Activated T-cell treated with anti-CD3 and anti-CD28 coated beads, Interleukin-2, amount 50 U/mL, for 4 hours (primary cell): ENCODE measurements at regions not wholly inside any gene's neighbourhood (a gene's known extent, or its start where the extent isn't known, plus 50 kb on each side); places are given as distances from the start of the nearest gene placed in this dataset.
"Not testable (repeated sequence)": the region's sequence is repeated elsewhere in the genome, so short reads cannot be mapped to it uniquely, and the experiment has no call there.

Experiments used
- ATAC-seq, 2 donors: fragments of 200-7000 bp; cut with Tn5 transposase; one replicate each; pipeline ENCODE4 v1.10.0; 2021
- DNase-seq: peaks from one replicate; pipeline ENCODE4 v3.0.0-alpha.2; 2020
- H3K27me3 Mint-ChIP-seq: one replicate; pipeline ENCODE4 v1.8.0; 2021; ENCODE audit warnings: low read depth, mixed read lengths
- H3K36me3 Mint-ChIP-seq: one replicate; pipeline ENCODE4 v1.8.0; 2022; ENCODE audit warnings: mixed read lengths; ENCODE audit not compliant: insufficient read depth
- H3K4me1 Mint-ChIP-seq: one replicate; pipeline ENCODE4 v1.8.0; 2021; ENCODE audit warnings: low read depth, mixed read lengths
- H3K4me3 Mint-ChIP-seq: one replicate; pipeline ENCODE4 v1.8.0; 2021; ENCODE audit warnings: mild to moderate bottlenecking, moderate library complexity, mixed read lengths
- H3K9me3 Mint-ChIP-seq: one replicate; pipeline ENCODE4 v1.8.0; 2021; ENCODE audit warnings: mixed read lengths

DNA sequence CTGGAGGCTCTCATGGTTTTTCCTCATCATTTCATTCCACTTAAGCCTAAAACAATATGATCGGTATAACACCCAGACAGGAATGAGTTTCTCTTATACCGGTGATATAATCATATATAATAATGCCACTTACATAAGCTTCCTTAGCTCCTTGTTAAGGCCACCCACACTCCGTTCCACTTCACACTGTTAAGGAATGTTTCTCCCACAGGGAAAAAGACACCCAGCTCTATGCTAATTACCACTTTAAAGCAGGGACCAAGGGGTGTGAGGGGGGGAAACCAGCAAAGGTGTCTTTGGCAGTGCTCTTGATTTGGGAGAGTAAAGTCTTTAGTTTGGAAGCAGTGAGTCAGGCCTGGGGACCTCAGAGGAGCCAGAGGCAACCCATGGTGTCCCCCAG is 245.4 kb downstream of the NPIPA7 start:
- not testable (repeated sequence) for H3K4me3 Mint-ChIP-seq, DNase-seq, ATAC-seq, H3K4me1 Mint-ChIP-seq, H3K9me3 Mint-ChIP-seq, H3K36me3 Mint-ChIP-seq, H3K27me3 Mint-ChIP-seq

- H3K4me1 Mint-ChIP-seq, ATAC-seq, H3K9me3 Mint-ChIP-seq, H3K27me3 Mint-ChIP-seq, DNase-seq, H3K36me3 Mint-ChIP-seq, H3K4me3 Mint-ChIP-seq: not testable (repeated sequence)
Observed at GRCh38 chr16:16625140-16625539, 246.2 kb downstream of the NPIPA7 start.

DNA sequence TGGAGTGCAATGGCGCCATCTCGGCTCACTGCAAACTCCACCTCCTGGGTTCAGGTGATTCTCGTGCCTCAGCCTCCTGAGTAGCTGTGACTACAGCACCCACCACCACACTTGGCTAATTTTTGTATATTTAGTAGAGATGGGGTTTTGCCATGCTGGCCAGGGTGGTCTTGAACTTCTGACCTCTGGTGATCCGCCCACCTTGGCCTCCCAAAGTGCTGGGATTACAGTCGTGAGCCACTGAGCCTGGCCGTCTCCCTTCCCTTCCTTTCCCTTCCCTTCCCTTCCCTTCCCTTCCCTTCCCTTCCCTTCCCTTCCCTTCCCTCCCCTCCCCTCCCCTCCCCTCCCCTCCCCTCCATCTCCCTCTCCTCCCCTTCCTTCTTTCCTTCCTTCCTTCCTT is 248.9 kb downstream of the NPIPA7 start:
- H3K9me3 Mint-ChIP-seq, H3K4me3 Mint-ChIP-seq, H3K36me3 Mint-ChIP-seq, H3K27me3 Mint-ChIP-seq, ATAC-seq, DNase-seq, H3K4me1 Mint-ChIP-seq: not testable (repeated sequence)

- H3K9me3 Mint-ChIP-seq, H3K36me3 Mint-ChIP-seq, H3K27me3 Mint-ChIP-seq, H3K4me1 Mint-ChIP-seq, H3K4me3 Mint-ChIP-seq, ATAC-seq, DNase-seq: not testable (repeated sequence)
Observed at GRCh38 chr16:16638231-16638630, 259.3 kb downstream of the NPIPA7 start.

DNA sequence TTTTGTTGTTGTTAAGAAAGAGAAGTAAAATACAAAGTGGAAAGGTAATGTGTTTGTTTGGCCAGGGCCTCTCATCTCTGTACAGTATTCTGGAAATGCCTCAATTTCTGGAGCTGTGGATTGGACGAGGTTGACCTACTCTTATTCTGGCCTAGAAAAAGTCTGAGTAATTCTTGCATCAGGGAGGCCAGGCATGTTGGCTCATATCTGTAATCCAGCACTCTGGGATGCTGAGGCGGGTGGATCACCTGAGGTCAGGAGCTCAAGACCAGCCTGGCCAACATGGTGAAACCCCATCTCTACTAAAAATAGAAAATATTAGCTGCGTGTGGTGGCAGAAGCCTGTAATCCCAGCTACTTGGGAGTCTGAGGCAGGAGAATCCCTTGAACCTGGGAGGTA is 259.8 kb downstream of the NPIPA7 start:
- H3K4me1 Mint-ChIP-seq, H3K9me3 Mint-ChIP-seq, H3K36me3 Mint-ChIP-seq, H3K27me3 Mint-ChIP-seq, H3K4me3 Mint-ChIP-seq, DNase-seq, ATAC-seq: not testable (repeated sequence)

GRCh38 chr16:16643828-16644227 is 264.9 kb downstream of the NPIPA7 start:
- not testable (repeated sequence) for H3K4me1 Mint-ChIP-seq, H3K4me3 Mint-ChIP-seq, H3K9me3 Mint-ChIP-seq, ATAC-seq, H3K36me3 Mint-ChIP-seq, H3K27me3 Mint-ChIP-seq, DNase-seq

- ATAC-seq, H3K27me3 Mint-ChIP-seq, H3K4me3 Mint-ChIP-seq, H3K9me3 Mint-ChIP-seq, H3K4me1 Mint-ChIP-seq, H3K36me3 Mint-ChIP-seq, DNase-seq: not testable (repeated sequence)
Observed at GRCh38 chr16:16648002-16648401, 269.1 kb downstream of the NPIPA7 start.

DNA sequence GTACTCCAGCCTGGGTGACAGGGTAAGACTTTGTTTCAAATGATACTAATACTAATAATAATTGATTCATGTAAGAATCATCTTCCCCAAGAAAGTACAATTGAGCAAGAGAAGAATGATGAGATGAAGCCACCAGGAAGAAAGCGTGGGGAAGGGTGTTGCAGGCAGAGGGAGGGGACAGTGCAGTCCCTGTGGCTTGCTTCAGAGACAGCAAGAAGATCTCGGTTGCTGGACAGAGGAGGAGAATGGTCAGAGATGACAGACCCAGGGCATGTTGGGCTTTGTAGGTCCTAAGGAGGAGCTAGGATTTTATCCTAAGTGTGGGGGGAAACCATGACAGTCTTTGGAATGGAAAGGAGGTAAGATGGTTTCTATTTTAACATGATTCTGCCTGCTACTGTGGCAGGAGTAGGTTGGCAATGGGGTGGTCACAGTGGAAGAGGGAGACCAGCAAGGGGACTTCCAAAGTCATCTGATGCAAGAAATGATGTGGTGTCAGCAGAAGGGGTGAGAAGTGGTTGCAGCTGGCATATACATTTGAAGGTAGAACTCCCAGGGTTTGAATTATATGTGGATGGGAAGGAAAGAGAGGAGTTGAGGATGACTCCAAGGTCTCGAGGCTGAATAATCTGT is 293.4 kb downstream of the NPIPA7 start:
- not testable (repeated sequence) for DNase-seq, ATAC-seq, H3K9me3 Mint-ChIP-seq, H3K4me3 Mint-ChIP-seq, H3K4me1 Mint-ChIP-seq, H3K36me3 Mint-ChIP-seq, H3K27me3 Mint-ChIP-seq

DNA sequence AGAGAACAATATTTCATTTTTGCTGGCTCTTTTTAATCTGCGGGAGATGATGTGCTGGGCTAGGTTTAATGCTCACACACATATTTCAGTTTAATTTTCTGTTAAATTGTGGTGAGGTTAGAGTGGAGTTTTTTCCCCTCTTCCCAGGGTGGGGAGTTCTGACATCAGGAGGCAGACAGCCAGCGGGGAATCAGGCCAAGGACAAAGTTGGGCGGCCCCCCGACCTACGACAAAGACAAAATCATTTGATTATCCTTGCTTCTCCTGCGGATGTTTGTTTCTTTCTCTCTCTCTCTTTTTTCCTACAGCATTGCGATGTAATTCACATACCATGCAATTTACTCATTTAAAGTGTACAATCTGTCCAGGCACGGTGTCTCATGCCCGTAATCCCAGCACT is 295.9 kb downstream of the NPIPA7 start:
- not testable (repeated sequence) for H3K4me3 Mint-ChIP-seq

GRCh38 chr16:16721849-16722248 is 342.9 kb downstream of the NPIPA7 start:
- not testable (repeated sequence) for ATAC-seq, H3K4me1 Mint-ChIP-seq, DNase-seq, H3K27me3 Mint-ChIP-seq, H3K9me3 Mint-ChIP-seq, H3K36me3 Mint-ChIP-seq, H3K4me3 Mint-ChIP-seq

More for the DNA sequence above, 295.9 kb downstream of the NPIPA7 start:
- not testable (repeated sequence) for H3K4me1 Mint-ChIP-seq, DNase-seq, H3K27me3 Mint-ChIP-seq, H3K36me3 Mint-ChIP-seq, H3K9me3 Mint-ChIP-seq, ATAC-seq

DNA sequence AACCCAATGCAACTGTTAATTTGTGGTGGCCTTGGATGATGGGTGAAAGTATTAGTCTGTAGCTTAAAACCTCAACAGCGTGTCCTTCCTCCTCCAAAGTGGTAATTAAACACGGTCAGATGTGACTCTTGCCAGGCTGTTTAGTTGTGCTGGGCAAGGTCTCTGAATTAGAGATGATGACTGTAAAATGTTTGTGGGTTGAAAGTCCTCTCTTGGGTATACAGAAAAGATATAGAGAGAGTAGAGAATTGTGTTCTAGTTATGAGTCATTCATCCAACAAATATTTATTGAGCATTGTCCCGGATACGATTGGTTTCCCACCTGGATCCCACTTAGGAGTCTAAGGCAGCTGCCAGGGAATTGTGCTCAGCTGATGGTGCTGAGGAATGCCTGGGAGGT is 343.7 kb downstream of the NPIPA7 start:
- H3K4me1 Mint-ChIP-seq, H3K9me3 Mint-ChIP-seq, H3K4me3 Mint-ChIP-seq, H3K27me3 Mint-ChIP-seq, H3K36me3 Mint-ChIP-seq, ATAC-seq, DNase-seq: not testable (repeated sequence)

- not testable (repeated sequence) for H3K9me3 Mint-ChIP-seq, DNase-seq, H3K36me3 Mint-ChIP-seq, H3K4me3 Mint-ChIP-seq, H3K27me3 Mint-ChIP-seq, H3K4me1 Mint-ChIP-seq, ATAC-seq
Observed at GRCh38 chr16:16723819-16724519, 345.0 kb downstream of the NPIPA7 start.

DNA sequence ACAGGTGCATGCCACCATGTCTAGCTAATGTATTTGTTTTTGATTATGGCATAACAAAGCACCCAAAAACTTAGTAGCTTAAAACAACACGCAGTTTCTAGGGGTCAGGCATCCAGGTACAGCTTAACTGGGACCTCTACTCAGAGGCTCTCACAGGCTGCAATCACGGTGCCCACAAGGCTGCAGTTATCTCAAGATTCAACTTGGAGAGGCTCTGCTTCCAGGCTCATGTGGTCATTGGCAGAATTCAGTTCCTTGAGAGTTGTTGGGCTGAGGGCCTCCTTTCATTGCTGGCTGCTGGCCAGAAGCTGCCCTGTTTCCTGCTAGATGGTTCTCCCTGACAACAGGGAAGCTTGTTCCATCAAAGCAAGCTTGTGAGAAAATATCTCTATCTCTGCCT is 348.1 kb downstream of the NPIPA7 start:
- not testable (repeated sequence) for DNase-seq, H3K9me3 Mint-ChIP-seq, H3K4me3 Mint-ChIP-seq, H3K27me3 Mint-ChIP-seq, ATAC-seq, H3K4me1 Mint-ChIP-seq, H3K36me3 Mint-ChIP-seq

GRCh38 chr16:16742573-16742972 is 363.6 kb downstream of the NPIPA7 start:
- not testable (repeated sequence) for H3K4me1 Mint-ChIP-seq, DNase-seq, H3K9me3 Mint-ChIP-seq, H3K27me3 Mint-ChIP-seq, H3K4me3 Mint-ChIP-seq, ATAC-seq, H3K36me3 Mint-ChIP-seq

GRCh38 chr16:16754992-16755667 is 376.2 kb downstream of the NPIPA7 start:
- not testable (repeated sequence) for H3K4me3 Mint-ChIP-seq, H3K4me1 Mint-ChIP-seq, DNase-seq, ATAC-seq, H3K36me3 Mint-ChIP-seq, H3K9me3 Mint-ChIP-seq, H3K27me3 Mint-ChIP-seq
